Glutamatergic neuron (in vitro differentiated cells): ENCODE measurements at regions not wholly inside any gene's neighbourhood (a gene's known extent, or its start where the extent isn't known, plus 50 kb on each side); places are given as distances from the start of the nearest gene placed in this dataset.

Source experiments
- DNase-seq: peaks from one replicate; pipeline ENCODE4 v3.0.0; 2022
- H3K27ac Mint-ChIP-seq: one replicate; pipeline ENCODE4 v1.8.0; 2020; ENCODE audit warnings: mild to moderate bottlenecking, mixed read lengths, inconsistent platforms; ENCODE audit not compliant: unreplicated experiment
- H3K27me3 Mint-ChIP-seq: one replicate; pipeline ENCODE4 v1.8.0; 2020; ENCODE audit warnings: mild to moderate bottlenecking, moderate library complexity, mixed read lengths, inconsistent platforms; ENCODE audit not compliant: unreplicated experiment
- H3K36me3 Mint-ChIP-seq: one replicate; pipeline ENCODE4 v1.8.0; 2020; ENCODE audit warnings: mild to moderate bottlenecking, mixed read lengths, inconsistent platforms; ENCODE audit not compliant: unreplicated experiment
- H3K4me1 Mint-ChIP-seq: one replicate; pipeline ENCODE4 v1.8.0; 2020; ENCODE audit warnings: mild to moderate bottlenecking, low read depth, mixed read lengths, inconsistent platforms; ENCODE audit not compliant: unreplicated experiment
- H3K4me3 Mint-ChIP-seq: one replicate; pipeline ENCODE4 v1.8.0; 2020; ENCODE audit warnings: mild to moderate bottlenecking, mixed read lengths, inconsistent platforms; ENCODE audit not compliant: unreplicated experiment
- H3K9me3 Mint-ChIP-seq: one replicate; pipeline ENCODE4 v1.8.0; 2020; ENCODE audit warnings: mild to moderate bottlenecking, moderate library complexity, mixed read lengths, inconsistent platforms; ENCODE audit not compliant: unreplicated experiment
- TF ChIP-seq, protein P1 (sequence below): fragments of 200-600 bp; sonication (generic); IDR thresholded peaks from one replicate; pipeline ENCODE4 v1.5.0; 2021; ENCODE audit not compliant: partially characterized antibody, unreplicated experiment

DNA sequence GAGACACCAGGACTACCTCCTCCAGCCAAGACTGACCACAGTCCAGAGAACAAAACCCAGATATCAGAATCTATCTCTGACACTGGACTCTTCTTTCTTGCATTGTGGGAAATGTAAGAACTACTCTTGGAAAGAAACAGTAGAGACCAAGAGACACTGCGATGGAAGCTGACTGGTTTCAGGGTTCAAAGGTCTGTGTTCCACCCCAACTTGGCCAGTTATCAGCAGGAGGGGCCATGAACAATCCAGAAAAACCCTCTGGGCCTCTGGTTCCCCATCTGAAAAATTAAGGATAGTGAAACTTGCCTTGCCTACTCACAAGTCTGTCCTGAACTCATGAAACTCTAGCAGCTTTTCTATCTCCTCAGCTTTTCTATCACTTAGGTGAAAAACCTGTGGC lies 166.5 kb downstream of the SUCLG1 start:
- DNase-seq = no peak
- no peak overlapping the region for H3K27ac Mint-ChIP-seq
- H3K4me3 Mint-ChIP-seq = no peak overlapping the region
- no peaks in the 10 kb centered on the region for H3K36me3 Mint-ChIP-seq
- peaks cover 4% of the 10 kb centered on the region for H3K27me3 Mint-ChIP-seq
- peaks cover 7% of the 10 kb centered on the region for H3K4me1 Mint-ChIP-seq
- TF ChIP-seq, protein P1, sequence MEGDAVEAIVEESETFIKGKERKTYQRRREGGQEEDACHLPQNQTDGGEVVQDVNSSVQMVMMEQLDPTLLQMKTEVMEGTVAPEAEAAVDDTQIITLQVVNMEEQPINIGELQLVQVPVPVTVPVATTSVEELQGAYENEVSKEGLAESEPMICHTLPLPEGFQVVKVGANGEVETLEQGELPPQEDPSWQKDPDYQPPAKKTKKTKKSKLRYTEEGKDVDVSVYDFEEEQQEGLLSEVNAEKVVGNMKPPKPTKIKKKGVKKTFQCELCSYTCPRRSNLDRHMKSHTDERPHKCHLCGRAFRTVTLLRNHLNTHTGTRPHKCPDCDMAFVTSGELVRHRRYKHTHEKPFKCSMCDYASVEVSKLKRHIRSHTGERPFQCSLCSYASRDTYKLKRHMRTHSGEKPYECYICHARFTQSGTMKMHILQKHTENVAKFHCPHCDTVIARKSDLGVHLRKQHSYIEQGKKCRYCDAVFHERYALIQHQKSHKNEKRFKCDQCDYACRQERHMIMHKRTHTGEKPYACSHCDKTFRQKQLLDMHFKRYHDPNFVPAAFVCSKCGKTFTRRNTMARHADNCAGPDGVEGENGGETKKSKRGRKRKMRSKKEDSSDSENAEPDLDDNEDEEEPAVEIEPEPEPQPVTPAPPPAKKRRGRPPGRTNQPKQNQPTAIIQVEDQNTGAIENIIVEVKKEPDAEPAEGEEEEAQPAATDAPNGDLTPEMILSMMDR = no peak
- peaks cover 5% of the 10 kb centered on the region for H3K9me3 Mint-ChIP-seq

DNA sequence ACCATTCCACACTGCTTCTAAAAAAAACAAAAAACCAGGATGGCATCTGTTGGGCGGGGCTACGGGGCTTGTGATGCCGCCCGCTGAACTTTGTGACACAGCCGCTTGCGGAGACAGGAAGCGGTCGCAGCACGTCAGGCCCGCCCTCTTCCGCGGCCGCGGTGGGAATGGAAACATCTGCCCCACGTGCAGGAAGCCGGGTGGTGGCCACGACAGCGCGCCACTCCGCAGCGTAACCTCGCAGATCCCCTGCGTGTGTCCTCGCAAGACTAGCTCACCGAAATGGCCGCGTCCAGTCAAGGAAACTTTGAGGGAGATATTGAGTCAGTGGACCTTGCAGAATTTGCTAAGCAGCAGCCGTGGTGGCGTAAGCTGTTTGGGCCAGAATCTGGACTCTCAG lies 168.5 kb downstream of the SUCLG1 start:
- Mint-ChIP-seq H3K27ac (no peak overlapping the region), H3K9me3 (peaks cover 5% of the 10 kb centered on the region), H3K36me3 (no peaks in the 10 kb centered on the region), H3K27me3 (peaks cover 4% of the 10 kb centered on the region), H3K4me1 (peaks cover 7% of the 10 kb centered on the region), H3K4me3 (no peak overlapping the region)
- DNase-seq = no peak
- TF ChIP-seq, protein P1 = no peak

DNA sequence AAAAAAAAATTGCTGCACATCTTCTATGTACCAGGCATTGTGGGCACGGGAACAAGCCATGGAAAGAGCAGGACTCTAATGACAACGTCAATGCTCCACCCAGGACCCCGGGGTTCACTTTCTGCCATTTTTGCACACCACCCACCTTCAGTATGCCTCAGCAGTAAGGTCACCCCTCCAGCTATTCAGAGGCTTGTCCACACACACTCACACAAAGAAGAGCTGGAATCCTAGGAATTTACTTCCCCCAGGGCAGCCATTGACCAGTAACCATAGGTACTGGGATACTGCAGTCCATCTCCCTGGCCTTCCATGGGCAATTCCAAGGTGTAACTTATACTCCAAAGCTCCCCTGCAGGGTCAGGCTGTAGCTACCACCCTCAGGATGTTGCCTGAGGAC lies 170.8 kb downstream of the SUCLG1 start:
- no peak for DNase-seq
- Mint-ChIP-seq H3K36me3 (no peaks in the 10 kb centered on the region), H3K27ac (no peak overlapping the region), H3K4me3 (no peak overlapping the region), H3K9me3 (peaks cover 5% of the 10 kb centered on the region), H3K27me3 (peaks cover 4% of the 10 kb centered on the region), H3K4me1 (peaks cover 7% of the 10 kb centered on the region)
- TF ChIP-seq, protein P1 = no peak

DNA sequence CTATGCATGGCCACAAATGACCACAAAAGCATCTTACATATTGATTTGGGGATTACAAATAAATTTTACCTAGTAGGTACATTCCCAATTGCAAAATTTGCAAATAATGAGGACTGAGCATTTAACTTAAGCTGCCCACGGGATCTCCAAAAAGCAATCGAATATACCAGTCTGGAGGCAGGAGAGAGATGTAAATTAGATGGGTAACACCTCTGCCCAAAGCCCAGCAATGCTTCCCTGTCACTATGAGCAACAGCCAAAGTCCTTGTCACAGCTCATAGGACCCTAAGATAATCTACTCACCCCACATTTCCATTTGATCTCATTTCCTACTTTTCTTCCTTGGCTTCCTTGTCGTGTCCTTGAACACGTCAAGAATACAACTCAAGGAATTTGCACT lies 172.2 kb downstream of the SUCLG1 start:
- Mint-ChIP-seq H3K27me3 (peaks cover 4% of the 10 kb centered on the region), H3K4me1 (peaks cover 7% of the 10 kb centered on the region), H3K27ac (no peak overlapping the region), H3K9me3 (peaks cover 5% of the 10 kb centered on the region), H3K36me3 (no peaks in the 10 kb centered on the region), H3K4me3 (no peak overlapping the region)
- DNase-seq = no peak
- TF ChIP-seq, protein P1 = no peak

DNA sequence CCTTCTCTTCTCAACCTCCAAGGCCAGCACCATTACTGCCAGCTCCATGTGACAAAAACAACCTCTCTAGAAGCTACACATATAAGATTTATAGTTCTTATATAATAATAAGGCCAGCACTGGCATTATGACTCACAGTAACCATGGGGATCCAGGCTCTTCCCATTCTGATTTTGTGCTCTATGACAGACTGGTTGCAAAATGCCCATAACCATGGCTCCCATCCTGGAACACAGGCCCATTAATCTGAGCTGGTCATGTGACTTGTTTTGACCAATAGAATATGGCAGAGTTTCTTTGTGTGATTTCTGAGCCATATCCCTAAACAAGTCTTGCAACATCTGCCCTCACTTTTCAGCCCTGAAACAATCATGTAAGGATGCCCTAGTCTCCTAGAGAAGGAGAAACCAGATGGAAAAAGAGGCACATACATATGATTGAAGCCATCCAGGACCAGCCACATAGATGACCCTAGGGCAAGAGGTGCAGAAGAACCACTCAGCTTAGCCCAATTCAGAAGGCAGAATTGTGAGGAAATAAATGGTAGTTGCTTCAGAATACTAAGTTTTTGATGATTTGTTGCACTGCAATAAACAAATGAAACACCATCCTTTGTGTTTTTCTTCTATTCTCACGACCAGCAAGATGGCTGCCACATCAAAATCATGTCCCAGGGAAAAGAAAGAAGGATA lies 173.9 kb downstream of the SUCLG1 start:
- no peak for DNase-seq
- Mint-ChIP-seq H3K36me3 (no peaks in the 10 kb centered on the region), H3K9me3 (peaks cover 5% of the 10 kb centered on the region), H3K4me3 (no peak overlapping the region), H3K27me3 (peaks cover 4% of the 10 kb centered on the region), H3K27ac (no peak overlapping the region), H3K4me1 (peaks cover 7% of the 10 kb centered on the region)
- TF ChIP-seq, protein P1 = no peak
